Esophagus squamous epithelium (tissue), 4 donors: ENCODE measurements at regions not wholly inside any gene's neighbourhood (a gene's known extent, or its start where the extent isn't known, plus 50 kb on each side); places are given as distances from the start of the nearest gene placed in this dataset.

Experiments
- CTCF ChIP-seq, 6 experiments: fragments of 450-650 bp in 4 of 6; fragments of 200-600 bp in 2 of 6; sonication (generic) in 2 of 6; IDR thresholded peaks; one replicate each; pipeline ENCODE4 v1.5.1; 2016 to 2019; ENCODE audit warnings: antibody characterized with exemption in 6 of 6, mild to moderate bottlenecking in 4 of 6, moderate library complexity in 4 of 6
- POLR2A ChIP-seq, 4 donors: fragments of 450-650 bp; IDR thresholded peaks; one replicate each; pipeline ENCODE4 v1.6.1; 2017; ENCODE audit warnings: antibody characterized with exemption in 4 of 4, mild to moderate bottlenecking in 4 of 4, moderate library complexity in 3 of 4

- TF ChIP-seq CTCF (IDR thresholded peaks at IDR 0.05) (no peak), POLR2A (IDR thresholded peaks at IDR 0.05) (no peak)
Observed at GRCh38 chr3:145079436-145079835, 1081.5 kb downstream of the PLOD2 start.
